ENCODE measurements at regions not wholly inside any gene's neighbourhood (a gene's known extent, or its start where the extent isn't known, plus 50 kb on each side); places are given as distances from the start of the nearest gene placed in this dataset.

GRCh38 chr5:8396246-8396645 lies 527.3 kb downstream of the MTRR start:
- Histone ChIP-seq H3K27me3 (replicated peaks; ENCODE audit: insufficient read depth) (no peaks in the 10 kb centered on the region), H3K9me3 (no peaks in the 10 kb centered on the region), H3K36me3 (no peaks in the 10 kb centered on the region), H3K4me1 (ENCODE audit: control insufficient read depth in 1 of 2, low read depth in 2 of 2) (no peaks in the 10 kb centered on the region), H3K27ac (no peak overlapping the region), H3K4me3 (no peak overlapping the region)
- TF ChIP-seq, protein P1, sequence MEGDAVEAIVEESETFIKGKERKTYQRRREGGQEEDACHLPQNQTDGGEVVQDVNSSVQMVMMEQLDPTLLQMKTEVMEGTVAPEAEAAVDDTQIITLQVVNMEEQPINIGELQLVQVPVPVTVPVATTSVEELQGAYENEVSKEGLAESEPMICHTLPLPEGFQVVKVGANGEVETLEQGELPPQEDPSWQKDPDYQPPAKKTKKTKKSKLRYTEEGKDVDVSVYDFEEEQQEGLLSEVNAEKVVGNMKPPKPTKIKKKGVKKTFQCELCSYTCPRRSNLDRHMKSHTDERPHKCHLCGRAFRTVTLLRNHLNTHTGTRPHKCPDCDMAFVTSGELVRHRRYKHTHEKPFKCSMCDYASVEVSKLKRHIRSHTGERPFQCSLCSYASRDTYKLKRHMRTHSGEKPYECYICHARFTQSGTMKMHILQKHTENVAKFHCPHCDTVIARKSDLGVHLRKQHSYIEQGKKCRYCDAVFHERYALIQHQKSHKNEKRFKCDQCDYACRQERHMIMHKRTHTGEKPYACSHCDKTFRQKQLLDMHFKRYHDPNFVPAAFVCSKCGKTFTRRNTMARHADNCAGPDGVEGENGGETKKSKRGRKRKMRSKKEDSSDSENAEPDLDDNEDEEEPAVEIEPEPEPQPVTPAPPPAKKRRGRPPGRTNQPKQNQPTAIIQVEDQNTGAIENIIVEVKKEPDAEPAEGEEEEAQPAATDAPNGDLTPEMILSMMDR (IDR thresholded peaks at IDR 0.05) = no peak
- ATAC-seq (ENCODE audit: insufficient number of reproducible peaks, low FRiP score, low read depth) (no peak), DNase-seq (ENCODE audit: low spot score) (no peak)

GRCh38 chr5:8396756-8397155 lies 527.8 kb downstream of the MTRR start:
- no peak for DNase-seq (ENCODE audit: low spot score)
- Histone ChIP-seq H3K4me1 (ENCODE audit: control insufficient read depth in 1 of 2, low read depth in 2 of 2) (no peaks in the 10 kb centered on the region), H3K36me3 (no peaks in the 10 kb centered on the region), H3K9me3 (no peaks in the 10 kb centered on the region), H3K27ac (no peak overlapping the region), H3K4me3 (no peak overlapping the region), H3K27me3 (replicated peaks; ENCODE audit: insufficient read depth) (no peaks in the 10 kb centered on the region)
- ATAC-seq (ENCODE audit: insufficient number of reproducible peaks, low FRiP score, low read depth) = no peak
- TF ChIP-seq, protein P1 (IDR thresholded peaks at IDR 0.05) = no peak

GRCh38 chr5:8399471-8399870 lies 530.5 kb downstream of the MTRR start:
- H3K27ac ChIP-seq = no peak overlapping the region
- TF ChIP-seq, protein P1 (IDR thresholded peaks at IDR 0.05) = no peak
- H3K36me3 ChIP-seq = no peaks in the 10 kb centered on the region
- DNase-seq (ENCODE audit: low spot score) (no peak), ATAC-seq (ENCODE audit: insufficient number of reproducible peaks, low FRiP score, low read depth) (no peak)
- no peaks in the 10 kb centered on the region for H3K9me3 ChIP-seq
- H3K4me3 ChIP-seq = no peak overlapping the region
- H3K27me3 ChIP-seq (replicated peaks; ENCODE audit: insufficient read depth) = no peaks in the 10 kb centered on the region
- H3K4me1 ChIP-seq (ENCODE audit: control insufficient read depth in 1 of 2, low read depth in 2 of 2) = no peaks in the 10 kb centered on the region

DNA sequence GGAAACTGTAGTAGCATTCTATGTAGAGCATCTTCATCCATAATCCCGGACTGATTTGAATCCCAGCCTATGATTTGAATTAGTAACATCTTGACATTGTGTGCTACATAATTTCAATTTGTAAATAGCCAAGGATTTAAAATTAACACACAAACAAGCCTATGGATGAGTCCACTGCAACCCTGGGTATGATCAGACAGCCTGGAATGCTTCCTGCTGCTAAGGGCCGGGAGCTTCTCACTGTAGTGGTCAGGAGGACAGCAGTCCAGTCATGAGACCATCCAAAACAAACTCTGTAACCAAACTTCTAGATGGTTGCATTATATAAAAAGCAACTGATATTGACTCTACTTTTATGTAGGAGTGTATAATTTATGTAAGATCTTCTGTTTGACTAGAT lies 539.3 kb downstream of the MTRR start:
- TF ChIP-seq, protein P1 (IDR thresholded peaks at IDR 0.05) = no peak
- DNase-seq (ENCODE audit: low spot score) = no peak
- H3K36me3 ChIP-seq = no peaks in the 10 kb centered on the region
- H3K27me3 ChIP-seq (replicated peaks; ENCODE audit: insufficient read depth) = no peaks in the 10 kb centered on the region
- H3K27ac ChIP-seq = no peak overlapping the region
- H3K4me3 ChIP-seq = no peak overlapping the region
- H3K4me1 ChIP-seq (ENCODE audit: control insufficient read depth in 1 of 2, low read depth in 2 of 2) = no peaks in the 10 kb centered on the region
- ATAC-seq (ENCODE audit: insufficient number of reproducible peaks, low FRiP score, low read depth) = no peak
- H3K9me3 ChIP-seq = no peaks in the 10 kb centered on the region

- TF ChIP-seq, protein P1 (IDR thresholded peaks at IDR 0.05) = no peak
Measured at GRCh38 chr5:8410618-8411017, 541.7 kb downstream of the MTRR start.

More at GRCh38 chr5:8410618-8411017, 541.7 kb downstream of the MTRR start:
- Histone ChIP-seq H3K4me3 (no peak overlapping the region), H3K36me3 (no peaks in the 10 kb centered on the region), H3K4me1 (ENCODE audit: control insufficient read depth in 1 of 2, low read depth in 2 of 2) (no peaks in the 10 kb centered on the region), H3K9me3 (no peaks in the 10 kb centered on the region), H3K27me3 (replicated peaks; ENCODE audit: insufficient read depth) (no peaks in the 10 kb centered on the region), H3K27ac (no peak overlapping the region)
- ATAC-seq (ENCODE audit: insufficient number of reproducible peaks, low FRiP score, low read depth) (no peak), DNase-seq (ENCODE audit: low spot score) (no peak)

Data from thoracic aorta (tissue), 2 donors.